ENCODE measurements at regions not wholly inside any gene's neighbourhood (a gene's known extent, or its start where the extent isn't known, plus 50 kb on each side); places are given as distances from the start of the nearest gene placed in this dataset.
"Not testable (repeated sequence)": the region's sequence is repeated elsewhere in the genome, so short reads cannot be mapped to it uniquely, and the experiment has no call there.

- no peak for DNase-seq (ENCODE audit: low spot score)
- H3K27ac ChIP-seq, result no peak overlapping the region
- TF ChIP-seq CTCF (conservative IDR thresholded peaks at IDR 0.05; ENCODE audit: low read depth), result no peak
- CTCF ChIA-PET, result no interaction called here
- POLR2A ChIA-PET (ENCODE audit: low non-redundant PET), result no interaction called here
Observed at GRCh38 chr2:234382131-234382530, 114.8 kb downstream of the ARL4C start.

DNA sequence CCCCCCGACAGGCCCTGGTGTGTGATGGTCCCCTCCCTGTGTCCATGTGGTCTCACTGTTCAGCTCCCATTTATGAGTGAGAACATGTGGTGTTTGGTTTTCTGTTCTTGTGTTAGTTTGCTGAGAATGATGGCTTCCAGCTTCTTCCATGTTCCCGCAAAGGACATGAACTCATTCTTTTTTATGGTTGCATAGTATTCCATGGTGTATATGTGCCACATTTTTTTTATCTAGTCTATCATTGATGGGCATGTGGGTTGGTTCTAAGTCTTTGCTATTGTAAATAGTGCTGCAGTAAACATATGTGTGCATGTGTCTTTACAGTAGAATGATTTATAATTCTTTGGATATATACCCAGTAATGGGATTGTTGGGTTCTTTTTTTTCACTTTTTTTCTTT, 117.9 kb downstream of the ARL4C start:
- H3K27ac ChIP-seq; CTCF ChIA-PET; POLR2A ChIA-PET (ENCODE audit: low non-redundant PET); DNase-seq (ENCODE audit: low spot score): not testable (repeated sequence)

DNA sequence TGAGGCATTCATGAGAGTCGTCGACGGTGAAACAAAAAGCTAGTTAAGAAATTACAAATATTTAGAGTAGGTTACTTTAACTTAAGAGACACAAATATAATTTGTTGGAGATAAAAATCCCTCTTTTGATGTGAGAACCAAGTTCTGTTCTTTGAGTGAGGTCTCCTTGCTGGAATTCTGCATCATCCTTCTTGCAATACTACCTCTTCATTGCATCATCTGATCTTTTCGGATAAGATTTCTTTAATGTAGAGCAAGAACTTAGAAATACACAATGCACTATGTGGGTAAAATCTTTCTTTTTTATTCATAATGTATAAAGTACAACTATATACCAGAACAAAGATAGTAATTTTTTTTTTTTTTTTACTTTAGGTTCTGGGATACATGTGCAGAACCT, 118.4 kb downstream of the ARL4C start:
- ChIA-PET CTCF (interaction anchor here (0.7 kb wide), 1 partner anchor 930 kb away, joined by 5 read pairs; no protein-coding TSS in a partner anchor), POLR2A (ENCODE audit: low non-redundant PET) (no interaction called here)
- no peak for DNase-seq (ENCODE audit: low spot score)
- no peak for TF ChIP-seq CTCF (conservative IDR thresholded peaks at IDR 0.05; ENCODE audit: low read depth)
- peak overlapping the region; percentile 48 for H3K27ac ChIP-seq

GRCh38 chr2:234377761-234378391, 119.0 kb downstream of the ARL4C start:
- DNase-seq (ENCODE audit: low spot score), result no peak
- ChIA-PET CTCF (interaction anchor here (0.7 kb wide), 1 partner anchor 929 kb away, joined by 5 read pairs; no protein-coding TSS in a partner anchor), POLR2A (ENCODE audit: low non-redundant PET) (no interaction called here)
- TF ChIP-seq CTCF (conservative IDR thresholded peaks at IDR 0.05; ENCODE audit: low read depth), result no peak
- peak overlapping the region; percentile 48 for H3K27ac ChIP-seq

GRCh38 chr2:234376229-234376628, 120.7 kb downstream of the ARL4C start:
- DNase-seq (ENCODE audit: low spot score), result no peak
- ChIA-PET POLR2A (ENCODE audit: low non-redundant PET) (no interaction called here), CTCF (interaction anchor here (0.6 kb wide), 1 partner anchor 12 kb away, joined by 3 read pairs; no protein-coding TSS in a partner anchor)
- no peak for TF ChIP-seq CTCF (conservative IDR thresholded peaks at IDR 0.05; ENCODE audit: low read depth)
- H3K27ac ChIP-seq, result no peak overlapping the region

DNA sequence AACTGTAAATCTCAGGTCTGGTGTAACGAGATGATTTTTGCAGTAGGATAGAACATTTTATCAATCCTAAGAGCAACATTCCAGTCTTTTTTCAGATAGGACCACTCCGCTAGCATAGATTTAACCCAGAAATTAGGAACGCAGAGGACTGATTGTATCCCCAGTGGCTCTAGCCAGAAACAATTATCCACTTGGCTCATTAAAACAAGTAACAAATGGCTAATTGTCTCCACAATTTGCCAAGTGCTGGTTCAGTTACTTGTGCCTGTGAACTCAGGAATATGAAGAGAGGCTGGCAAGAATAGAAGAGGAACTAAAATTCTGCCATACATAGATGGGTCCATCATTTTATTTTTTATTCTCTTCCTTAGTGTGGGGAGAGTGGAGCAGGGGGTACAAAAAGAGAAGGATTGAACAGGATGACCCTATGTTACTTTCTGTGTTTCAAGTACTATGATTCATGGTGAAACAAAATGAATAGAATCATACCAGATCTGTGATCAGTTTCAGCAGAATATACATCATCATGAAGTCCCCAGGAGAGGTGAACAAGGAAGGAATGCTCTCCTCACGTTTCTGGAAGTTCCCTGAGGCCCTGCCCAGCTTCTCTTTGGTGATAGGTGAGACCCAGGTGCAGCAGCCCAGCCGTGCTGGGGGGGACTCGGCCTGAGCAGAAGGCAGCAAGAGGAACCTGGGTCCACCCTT, 121.6 kb downstream of the ARL4C start:
- DNase-seq (ENCODE audit: low spot score), result no peak
- H3K27ac ChIP-seq, result no peak overlapping the region
- no peak for TF ChIP-seq CTCF (conservative IDR thresholded peaks at IDR 0.05; ENCODE audit: low read depth)
- CTCF ChIA-PET, result no interaction called here
- POLR2A ChIA-PET (ENCODE audit: low non-redundant PET), result no interaction called here

- no peak overlapping the region for H3K27ac ChIP-seq
- ChIA-PET POLR2A (ENCODE audit: low non-redundant PET) (no interaction called here), CTCF (no interaction called here)
- no peak for DNase-seq (ENCODE audit: low spot score)
- TF ChIP-seq CTCF (conservative IDR thresholded peaks at IDR 0.05; ENCODE audit: low read depth), result no peak
Observed at GRCh38 chr2:234374736-234375135, 122.1 kb downstream of the ARL4C start.
